NCI-H524 treated with DMSO at 0.1 percent for 48 hours (cell line): ENCODE measurements at regions not wholly inside any gene's neighbourhood (a gene's known extent, or its start where the extent isn't known, plus 50 kb on each side); places are given as distances from the start of the nearest gene placed in this dataset.
"Not testable (repeated sequence)": the region's sequence is repeated elsewhere in the genome, so short reads cannot be mapped to it uniquely, and the experiment has no call there.

Experiments used
- DNase-seq: peaks from one replicate; lab custom pipeline; 2025; lab: John Stamatoyannopoulos, UW

GRCh38 chr12:67039995-67040860 is 228.9 kb upstream of the CAND1 start:
- no peak for DNase-seq

GRCh38 chr12:67040861-67041137 is 228.4 kb upstream of the CAND1 start:
- DNase-seq = no peak

GRCh38 chr12:67042697-67043131 is 226.4 kb upstream of the CAND1 start:
- DNase-seq = no peak

- no peak for DNase-seq
Observed at GRCh38 chr12:67043771-67044170, 225.4 kb upstream of the CAND1 start.

GRCh38 chr12:67045650-67046049 is 223.5 kb upstream of the CAND1 start:
- DNase-seq = no peak

GRCh38 chr12:67046062-67046461 is 223.1 kb upstream of the CAND1 start:
- no peak for DNase-seq

GRCh38 chr12:67047634-67048033 is 221.5 kb upstream of the CAND1 start:
- DNase-seq = no peak

GRCh38 chr12:67048371-67048770 is 220.8 kb upstream of the CAND1 start:
- no peak for DNase-seq

- not testable (repeated sequence) for DNase-seq
Observed at GRCh38 chr12:67049199-67049598, 220.0 kb upstream of the CAND1 start.

- DNase-seq = no peak
Observed at GRCh38 chr12:67052981-67053380, 216.2 kb upstream of the CAND1 start.

- no peak for DNase-seq
Observed at GRCh38 chr12:67056329-67056728, 212.8 kb upstream of the CAND1 start.

- no peak for DNase-seq
Observed at GRCh38 chr12:67057072-67057471, 212.1 kb upstream of the CAND1 start.

- DNase-seq = no peak
Observed at GRCh38 chr12:67062193-67062592, 207.0 kb upstream of the CAND1 start.

- no peak for DNase-seq
Observed at GRCh38 chr12:67067453-67068203, 201.5 kb upstream of the CAND1 start.

GRCh38 chr12:67068204-67068731 is 200.9 kb upstream of the CAND1 start:
- no peak for DNase-seq

- DNase-seq = no peak
Observed at GRCh38 chr12:67068761-67069450, 200.3 kb upstream of the CAND1 start.

- DNase-seq = no peak
Observed at GRCh38 chr12:67069451-67070306, 199.5 kb upstream of the CAND1 start.

GRCh38 chr12:67070307-67070600 is 198.9 kb upstream of the CAND1 start:
- DNase-seq = no peak

- no peak for DNase-seq
Observed at GRCh38 chr12:67070604-67071003, 198.6 kb upstream of the CAND1 start.

GRCh38 chr12:67072281-67072680 is 196.9 kb upstream of the CAND1 start:
- DNase-seq = not testable (repeated sequence)

- DNase-seq = no peak
Observed at GRCh38 chr12:67073336-67073735, 195.8 kb upstream of the CAND1 start.

- no peak for DNase-seq
Observed at GRCh38 chr12:67074072-67074471, 195.1 kb upstream of the CAND1 start.
